ENCODE measurements at regions not wholly inside any gene's neighbourhood (a gene's known extent, or its start where the extent isn't known, plus 50 kb on each side); places are given as distances from the start of the nearest gene placed in this dataset.

DNA sequence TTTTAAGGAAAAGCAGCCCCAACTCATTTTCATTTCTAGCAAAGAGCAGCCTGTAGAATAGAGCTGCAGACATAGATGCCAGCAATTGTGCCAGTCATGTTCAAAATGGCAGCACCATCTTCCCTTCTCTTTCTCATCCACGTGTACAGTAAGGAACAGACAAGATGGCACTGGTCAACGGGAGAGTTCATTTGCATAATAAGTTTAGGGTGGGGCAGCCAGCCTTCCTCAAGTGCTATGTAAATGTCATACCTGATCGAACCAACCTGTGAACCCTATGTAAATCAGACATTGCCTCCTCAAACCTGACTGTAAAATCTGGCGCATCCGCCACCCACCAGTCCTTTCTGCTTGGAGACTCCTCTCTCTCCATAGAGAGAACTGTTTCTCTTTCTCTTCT lies 150.0 kb upstream of the CDH13 start:
- no peak for DNase-seq (ENCODE audit: low spot score, unreplicated experiment)
- Mint-ChIP-seq H3K27ac (no peak overlapping the region), H3K36me3 (ENCODE audit: insufficient read depth) (no peaks in the 10 kb centered on the region), H3K9me3 (ENCODE audit: low read depth) (peaks cover 5% of the 10 kb centered on the region), H3K4me3 (ENCODE audit: low read depth) (no peak overlapping the region), H3K27me3 (peaks cover 15% of the 10 kb centered on the region), H3K4me1 (ENCODE audit: low read depth) (no peaks in the 10 kb centered on the region)
- TF ChIP-seq, protein P1, sequence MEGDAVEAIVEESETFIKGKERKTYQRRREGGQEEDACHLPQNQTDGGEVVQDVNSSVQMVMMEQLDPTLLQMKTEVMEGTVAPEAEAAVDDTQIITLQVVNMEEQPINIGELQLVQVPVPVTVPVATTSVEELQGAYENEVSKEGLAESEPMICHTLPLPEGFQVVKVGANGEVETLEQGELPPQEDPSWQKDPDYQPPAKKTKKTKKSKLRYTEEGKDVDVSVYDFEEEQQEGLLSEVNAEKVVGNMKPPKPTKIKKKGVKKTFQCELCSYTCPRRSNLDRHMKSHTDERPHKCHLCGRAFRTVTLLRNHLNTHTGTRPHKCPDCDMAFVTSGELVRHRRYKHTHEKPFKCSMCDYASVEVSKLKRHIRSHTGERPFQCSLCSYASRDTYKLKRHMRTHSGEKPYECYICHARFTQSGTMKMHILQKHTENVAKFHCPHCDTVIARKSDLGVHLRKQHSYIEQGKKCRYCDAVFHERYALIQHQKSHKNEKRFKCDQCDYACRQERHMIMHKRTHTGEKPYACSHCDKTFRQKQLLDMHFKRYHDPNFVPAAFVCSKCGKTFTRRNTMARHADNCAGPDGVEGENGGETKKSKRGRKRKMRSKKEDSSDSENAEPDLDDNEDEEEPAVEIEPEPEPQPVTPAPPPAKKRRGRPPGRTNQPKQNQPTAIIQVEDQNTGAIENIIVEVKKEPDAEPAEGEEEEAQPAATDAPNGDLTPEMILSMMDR (IDR thresholded peaks at IDR 0.05; ENCODE audit: unreplicated experiment) = no peak

DNA sequence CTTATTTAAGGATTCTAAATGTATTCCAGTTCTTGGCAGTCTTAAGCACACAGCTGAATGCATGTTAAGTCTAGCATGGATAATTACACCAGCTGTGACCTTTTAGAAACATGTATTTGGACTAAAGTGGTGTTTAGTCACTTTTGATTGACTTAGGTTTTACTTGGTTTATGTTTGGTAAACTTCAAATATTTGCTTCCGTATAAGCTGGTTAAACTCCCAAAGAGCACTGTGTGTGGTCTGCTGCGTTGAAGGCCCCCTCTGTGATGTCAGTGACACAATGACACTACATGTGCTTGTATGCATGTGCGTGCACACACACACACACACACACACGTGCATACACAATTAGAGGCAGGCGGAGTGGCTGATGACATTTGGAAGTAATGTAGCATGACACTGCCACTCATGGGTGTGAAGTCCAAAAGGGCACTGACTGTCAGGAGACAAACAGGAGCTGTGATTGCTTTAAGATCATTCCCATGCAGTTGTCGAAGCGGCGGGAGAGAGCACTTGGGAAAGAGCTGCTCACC lies 156.1 kb upstream of the CDH13 start:
- Mint-ChIP-seq H3K27ac (peak overlapping the region; percentile 73), H3K36me3 (ENCODE audit: insufficient read depth) (no peaks in the 10 kb centered on the region), H3K4me1 (ENCODE audit: low read depth) (peaks cover 10% of the 10 kb centered on the region), H3K27me3 (peaks cover 7% of the 10 kb centered on the region), H3K9me3 (ENCODE audit: low read depth) (peaks cover 5% of the 10 kb centered on the region), H3K4me3 (ENCODE audit: low read depth) (no peak overlapping the region)
- TF ChIP-seq, protein P1 (IDR thresholded peaks at IDR 0.05; ENCODE audit: unreplicated experiment) = no peak
- DNase-seq (ENCODE audit: low spot score, unreplicated experiment) = no peak

- H3K27me3 Mint-ChIP-seq = peaks cover 7% of the 10 kb centered on the region
Measured at GRCh38 chr16:82470016-82470415, 156.8 kb upstream of the CDH13 start.

GRCh38 chr16:82464187-82464586 lies 162.6 kb upstream of the CDH13 start:
- no peak for DNase-seq (ENCODE audit: low spot score, unreplicated experiment)
- H3K9me3 Mint-ChIP-seq (ENCODE audit: low read depth) = no peaks in the 10 kb centered on the region
- TF ChIP-seq, protein P1 (IDR thresholded peaks at IDR 0.05; ENCODE audit: unreplicated experiment) = no peak
- no peaks in the 10 kb centered on the region for H3K36me3 Mint-ChIP-seq (ENCODE audit: insufficient read depth)
- H3K4me1 Mint-ChIP-seq (ENCODE audit: low read depth) = peaks cover 26% of the 10 kb centered on the region
- H3K27ac Mint-ChIP-seq = no peak overlapping the region
- H3K27me3 Mint-ChIP-seq = no peaks in the 10 kb centered on the region
- no peak overlapping the region for H3K4me3 Mint-ChIP-seq (ENCODE audit: low read depth)

More at GRCh38 chr16:82470016-82470415, 156.8 kb upstream of the CDH13 start:
- Mint-ChIP-seq H3K9me3 (ENCODE audit: low read depth) (peaks cover 5% of the 10 kb centered on the region), H3K36me3 (ENCODE audit: insufficient read depth) (no peaks in the 10 kb centered on the region), H3K4me1 (ENCODE audit: low read depth) (peaks cover 16% of the 10 kb centered on the region), H3K4me3 (ENCODE audit: low read depth) (no peak overlapping the region), H3K27ac (no peak overlapping the region)
- DNase-seq (ENCODE audit: low spot score, unreplicated experiment) = no peak
- TF ChIP-seq, protein P1 (IDR thresholded peaks at IDR 0.05; ENCODE audit: unreplicated experiment) = no peak

DNA sequence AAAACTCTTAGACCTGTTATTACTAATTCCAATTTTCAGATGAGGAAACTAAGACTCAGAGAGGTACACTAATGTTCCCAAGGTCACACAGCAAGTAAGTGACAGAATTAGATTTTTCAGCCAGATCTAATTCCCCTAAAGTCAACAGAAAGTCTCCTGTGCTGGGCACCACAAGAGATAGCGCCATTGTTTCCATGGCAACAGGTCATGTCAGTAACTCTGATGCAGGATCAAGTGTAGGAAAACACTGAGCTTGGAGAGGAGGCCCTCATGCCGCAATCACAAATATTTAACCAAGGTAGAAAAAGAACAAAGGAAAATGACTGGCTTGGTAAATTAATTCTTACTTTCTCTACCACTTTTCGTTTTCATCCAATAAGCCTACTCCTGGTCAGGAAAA lies 166.0 kb upstream of the CDH13 start:
- TF ChIP-seq, protein P1 (IDR thresholded peaks at IDR 0.05; ENCODE audit: unreplicated experiment) = no peak
- Mint-ChIP-seq H3K27me3 (peaks cover 6% of the 10 kb centered on the region), H3K4me3 (ENCODE audit: low read depth) (peak overlapping the region; percentile 2), H3K27ac (no peak overlapping the region), H3K36me3 (ENCODE audit: insufficient read depth) (no peaks in the 10 kb centered on the region), H3K4me1 (ENCODE audit: low read depth) (peaks cover 28% of the 10 kb centered on the region), H3K9me3 (ENCODE audit: low read depth) (no peaks in the 10 kb centered on the region)
- no peak for DNase-seq (ENCODE audit: low spot score, unreplicated experiment)

Measured in progenitor cell of endocrine pancreas (in vitro differentiated cells).